ENCODE measurements at regions not wholly inside any gene's neighbourhood (a gene's known extent, or its start where the extent isn't known, plus 50 kb on each side); places are given as distances from the start of the nearest gene placed in this dataset.
"Not testable (repeated sequence)": the region's sequence is repeated elsewhere in the genome, so short reads cannot be mapped to it uniquely, and the experiment has no call there.

DNA sequence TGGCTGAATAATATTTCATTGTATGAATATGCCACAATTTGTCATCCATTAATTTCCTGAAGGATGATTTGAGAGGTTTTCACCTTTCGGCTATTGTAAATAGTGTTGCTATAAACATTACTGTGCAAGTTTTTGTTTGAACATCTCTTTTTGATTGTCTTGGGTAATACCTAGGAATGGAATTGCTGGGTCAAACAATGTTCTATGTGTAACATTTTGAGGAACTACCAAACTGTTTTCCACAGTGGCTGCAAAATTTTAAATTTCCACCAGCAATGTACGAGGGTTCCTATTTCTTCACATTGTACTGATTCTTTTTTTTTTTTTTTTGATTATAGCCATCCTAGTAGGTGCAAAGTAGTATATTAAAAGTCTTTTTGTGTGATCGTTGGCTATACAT lies 63.8 kb upstream of the ANKH start:
- TF ChIP-seq, protein P1, sequence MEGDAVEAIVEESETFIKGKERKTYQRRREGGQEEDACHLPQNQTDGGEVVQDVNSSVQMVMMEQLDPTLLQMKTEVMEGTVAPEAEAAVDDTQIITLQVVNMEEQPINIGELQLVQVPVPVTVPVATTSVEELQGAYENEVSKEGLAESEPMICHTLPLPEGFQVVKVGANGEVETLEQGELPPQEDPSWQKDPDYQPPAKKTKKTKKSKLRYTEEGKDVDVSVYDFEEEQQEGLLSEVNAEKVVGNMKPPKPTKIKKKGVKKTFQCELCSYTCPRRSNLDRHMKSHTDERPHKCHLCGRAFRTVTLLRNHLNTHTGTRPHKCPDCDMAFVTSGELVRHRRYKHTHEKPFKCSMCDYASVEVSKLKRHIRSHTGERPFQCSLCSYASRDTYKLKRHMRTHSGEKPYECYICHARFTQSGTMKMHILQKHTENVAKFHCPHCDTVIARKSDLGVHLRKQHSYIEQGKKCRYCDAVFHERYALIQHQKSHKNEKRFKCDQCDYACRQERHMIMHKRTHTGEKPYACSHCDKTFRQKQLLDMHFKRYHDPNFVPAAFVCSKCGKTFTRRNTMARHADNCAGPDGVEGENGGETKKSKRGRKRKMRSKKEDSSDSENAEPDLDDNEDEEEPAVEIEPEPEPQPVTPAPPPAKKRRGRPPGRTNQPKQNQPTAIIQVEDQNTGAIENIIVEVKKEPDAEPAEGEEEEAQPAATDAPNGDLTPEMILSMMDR (IDR thresholded peaks at IDR 0.05; ENCODE audit: insufficient read depth, low read depth, low read length): no peak
- no peak for DNase-seq (ENCODE audit: low read depth)
- H3K4me3 ChIP-seq (ENCODE audit: low read depth, low read length): no peak overlapping the region

GRCh38 chr5:14932902-14933469 lies 61.4 kb upstream of the ANKH start:
- no peak for DNase-seq (ENCODE audit: low read depth)
- H3K4me3 ChIP-seq (ENCODE audit: low read depth, low read length): no peak overlapping the region
- TF ChIP-seq, protein P1 (IDR thresholded peaks at IDR 0.05; ENCODE audit: insufficient read depth, low read depth, low read length): no peak

DNA sequence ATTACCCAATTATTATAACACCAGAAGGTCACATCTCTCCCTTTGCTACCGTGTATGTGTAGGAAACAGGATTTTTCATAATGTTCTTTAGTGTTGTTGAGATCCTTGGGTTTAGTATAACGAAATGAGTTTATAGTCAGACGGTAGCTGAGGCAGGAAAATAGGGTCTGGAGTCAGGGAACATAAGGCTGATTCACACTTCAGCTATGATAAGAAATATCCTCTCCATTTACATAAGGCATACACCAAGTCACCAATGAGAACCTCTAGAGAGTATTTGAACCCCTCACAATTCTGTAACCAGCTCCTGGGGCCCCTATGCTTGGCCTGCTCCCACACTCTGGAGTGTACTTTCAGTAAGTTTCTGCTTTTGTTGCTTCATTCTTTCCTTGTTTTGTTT lies 58.9 kb upstream of the ANKH start:
- TF ChIP-seq, protein P1 (IDR thresholded peaks at IDR 0.05; ENCODE audit: insufficient read depth, low read depth, low read length): no peak
- no peak for DNase-seq (ENCODE audit: low read depth)
- no peak overlapping the region for H3K4me3 ChIP-seq (ENCODE audit: low read depth, low read length)

GRCh38 chr5:14929293-14930065 lies 57.9 kb upstream of the ANKH start:
- TF ChIP-seq, protein P1 (IDR thresholded peaks at IDR 0.05; ENCODE audit: insufficient read depth, low read depth, low read length): no peak
- DNase-seq (ENCODE audit: low read depth): no peak
- H3K4me3 ChIP-seq (ENCODE audit: low read depth, low read length): no peak overlapping the region

DNA sequence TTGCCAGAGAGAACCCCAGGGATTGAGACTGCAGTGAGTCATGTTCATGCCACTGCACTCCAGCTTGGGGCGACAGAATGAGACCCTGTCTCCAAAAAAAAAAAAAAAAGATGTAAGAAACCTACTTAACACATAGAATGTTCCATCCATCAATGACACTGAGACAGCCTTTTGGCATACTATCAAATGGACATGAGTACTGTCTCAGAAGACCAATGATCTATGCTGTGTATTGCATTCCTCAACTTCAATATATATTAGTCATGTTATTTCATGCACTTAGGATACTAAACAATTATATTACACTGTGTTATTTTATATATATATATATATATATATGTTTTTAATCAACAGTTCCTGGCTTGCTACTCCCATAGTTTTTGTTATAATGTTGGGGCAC lies 57.1 kb upstream of the ANKH start:
- H3K4me3 ChIP-seq (ENCODE audit: low read depth, low read length): no peak overlapping the region
- DNase-seq (ENCODE audit: low read depth): no peak
- TF ChIP-seq, protein P1 (IDR thresholded peaks at IDR 0.05; ENCODE audit: insufficient read depth, low read depth, low read length): no peak

DNA sequence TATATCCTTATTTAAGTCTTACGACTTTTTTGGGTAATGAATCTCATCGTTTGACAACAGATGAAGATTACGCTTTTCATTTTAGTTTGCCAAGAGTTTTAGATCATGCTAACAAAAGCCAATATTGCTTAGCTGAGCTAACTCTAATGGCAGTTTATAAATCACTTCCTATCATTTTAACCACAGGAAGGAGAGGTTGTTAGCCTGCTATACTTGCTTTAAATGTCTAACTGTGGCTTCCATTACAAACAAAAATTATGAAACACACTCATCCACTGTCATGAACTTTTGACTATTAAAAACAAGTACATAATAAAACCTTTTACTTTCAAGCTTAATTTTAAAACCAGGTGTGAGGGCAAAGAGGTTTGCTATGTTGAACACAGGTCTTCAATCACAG lies 53.7 kb upstream of the ANKH start:
- DNase-seq (ENCODE audit: low read depth): peak; percentile 33
- TF ChIP-seq, protein P1 (IDR thresholded peaks at IDR 0.05; ENCODE audit: insufficient read depth, low read depth, low read length): no peak

GRCh38 chr5:14922952-14923351 lies 51.4 kb upstream of the ANKH start:
- DNase-seq (ENCODE audit: low read depth); H3K4me3 ChIP-seq (ENCODE audit: low read depth, low read length): not testable (repeated sequence)

More for the DNA sequence above, 53.7 kb upstream of the ANKH start:
- no peak overlapping the region for H3K4me3 ChIP-seq (ENCODE audit: low read depth, low read length)

All from fibroblast of villous mesenchyme (primary cell).